ENCODE measurements at regions not wholly inside any gene's neighbourhood (a gene's known extent, or its start where the extent isn't known, plus 50 kb on each side); places are given as distances from the start of the nearest gene placed in this dataset.

- intact Hi-C loops (cut with micrococcal nuclease) (no loop called here), dilution Hi-C loops (cut with MboI; ENCODE audit: extremely low pct_ligation_motif_present, low sequenced_read_pairs) (no loop called here)
- no peaks in the 10 kb centered on the region for H3K9me1 ChIP-seq (replicated peaks; ENCODE audit: control insufficient read depth, extremely low read depth, insufficient read depth, low read length)
- no peaks in the 10 kb centered on the region for H3K9me3 ChIP-seq (replicated peaks; ENCODE audit: control insufficient read depth, insufficient read depth, low read length)
- CTCF ChIA-PET = no interaction called here
- H3K27me3 ChIP-seq (ENCODE audit: control insufficient read depth in 2 of 2, insufficient read depth in 2 of 2, low read length in 2 of 2) = no peaks in the 10 kb centered on the region
- H4K20me1 ChIP-seq (replicated peaks; ENCODE audit: control insufficient read depth, extremely low read depth, insufficient read depth, low read length) = no peaks in the 10 kb centered on the region
- TF ChIP-seq POLR2AphosphoS5 (IDR thresholded peaks at IDR 0.05; ENCODE audit: insufficient read depth, low read depth, low read length) = no peak
- no peak for TF ChIP-seq MAX (IDR thresholded peaks at IDR 0.05; ENCODE audit: insufficient read depth, insufficient read length)
- TF ChIP-seq JUN (IDR thresholded peaks at IDR 0.05; ENCODE audit: borderline replicate concordance, insufficient read depth, insufficient read length, low read depth) = no peak
- TF ChIP-seq FOS (IDR thresholded peaks at IDR 0.05; ENCODE audit: borderline replicate concordance, insufficient read depth, low read length) = no peak
- TF ChIP-seq, protein P1, sequence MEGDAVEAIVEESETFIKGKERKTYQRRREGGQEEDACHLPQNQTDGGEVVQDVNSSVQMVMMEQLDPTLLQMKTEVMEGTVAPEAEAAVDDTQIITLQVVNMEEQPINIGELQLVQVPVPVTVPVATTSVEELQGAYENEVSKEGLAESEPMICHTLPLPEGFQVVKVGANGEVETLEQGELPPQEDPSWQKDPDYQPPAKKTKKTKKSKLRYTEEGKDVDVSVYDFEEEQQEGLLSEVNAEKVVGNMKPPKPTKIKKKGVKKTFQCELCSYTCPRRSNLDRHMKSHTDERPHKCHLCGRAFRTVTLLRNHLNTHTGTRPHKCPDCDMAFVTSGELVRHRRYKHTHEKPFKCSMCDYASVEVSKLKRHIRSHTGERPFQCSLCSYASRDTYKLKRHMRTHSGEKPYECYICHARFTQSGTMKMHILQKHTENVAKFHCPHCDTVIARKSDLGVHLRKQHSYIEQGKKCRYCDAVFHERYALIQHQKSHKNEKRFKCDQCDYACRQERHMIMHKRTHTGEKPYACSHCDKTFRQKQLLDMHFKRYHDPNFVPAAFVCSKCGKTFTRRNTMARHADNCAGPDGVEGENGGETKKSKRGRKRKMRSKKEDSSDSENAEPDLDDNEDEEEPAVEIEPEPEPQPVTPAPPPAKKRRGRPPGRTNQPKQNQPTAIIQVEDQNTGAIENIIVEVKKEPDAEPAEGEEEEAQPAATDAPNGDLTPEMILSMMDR (IDR thresholded peaks at IDR 0.05; ENCODE audit: extremely low read depth in 1 of 2, insufficient read depth in 1 of 2, low read depth in 1 of 2, low read length in 2 of 2) = no peak
- TF ChIP-seq MYC (IDR thresholded peaks at IDR 0.05; ENCODE audit: low read depth, low read length) = no peak
- no peak for TF ChIP-seq GATA2 (IDR thresholded peaks at IDR 0.05; ENCODE audit: insufficient read depth, insufficient read length, low read depth, low read length)
- TF ChIP-seq POLR2A (IDR thresholded peaks at IDR 0.05; ENCODE audit: low read depth, low read length) = no peak
- no peak for TF ChIP-seq EZH2 (IDR thresholded peaks at IDR 0.05; ENCODE audit: borderline replicate concordance, low read depth, low read length, severe bottlenecking)
- DNase-seq (ENCODE audit: low read depth, low spot score) (no peak), FAIRE-seq (no peak)
- H3K4me3 ChIP-seq (replicated peaks in 1 of 3; ENCODE audit: insufficient read depth in 1 of 3, low read depth in 1 of 3, low read length in 3 of 3) = no peak overlapping the region
- H3K4me2 ChIP-seq (ENCODE audit: insufficient read depth, low read length) = no peak overlapping the region
- H3K4me1 ChIP-seq (ENCODE audit: control insufficient read depth, extremely low read depth, insufficient read depth, low read length) = no peaks in the 10 kb centered on the region
- no peak overlapping the region for H3K9ac ChIP-seq (replicated peaks; ENCODE audit: extremely low read depth, insufficient read depth, low read length)
- no TSS peak for BruUV-seq (replicated peaks)
- H3K36me3 ChIP-seq (ENCODE audit: control insufficient read depth in 2 of 2, extremely low read depth in 1 of 2, insufficient read depth in 2 of 2, low read length in 2 of 2) = no peaks in the 10 kb centered on the region
- H3K27ac ChIP-seq (ENCODE audit: insufficient read depth, low read depth, low read length) = no peak overlapping the region
- POLR2A ChIA-PET = no interaction called here
- H3K79me2 ChIP-seq (ENCODE audit: control insufficient read depth, insufficient read depth, low read length) = no peaks in the 10 kb centered on the region
- no peak overlapping the region for H2AFZ ChIP-seq (ENCODE audit: low read depth, low read length)
These were observed 294.4 kb upstream of the NPVF start for GRCh38 chr7:25522727-25523126.
